Panc1 (cell line): ENCODE measurements at regions not wholly inside any gene's neighbourhood (a gene's known extent, or its start where the extent isn't known, plus 50 kb on each side); places are given as distances from the start of the nearest gene placed in this dataset.

Experiments
- ATAC-seq: fragments of 200-7000 bp; cut with Tn5 transposase; 2 replicates; pipeline ENCODE4 v1.9.1; 2020; ENCODE audit warnings: mild to moderate bottlenecking, moderate library complexity
- BruUV-seq: library from RNA; stranded (reverse); fragments of 400-500 nt; replicated peaks from 2 replicates; lab custom pipeline; 2021; lab: Mats Ljungman, UMichigan
- CTCF ChIA-PET: fragments of 300-600 bp; sonication (Branson Sonifier 250); formaldehyde crosslinking; loops from one replicate; lab custom pipeline; 2022; ENCODE audit warnings: antibody characterized with exemption; lab: Charles Lee
- POLR2A ChIA-PET: fragments of 300-600 bp; sonication (Branson Sonifier 250); formaldehyde crosslinking; loops from one replicate; lab custom pipeline; 2022; ENCODE audit warnings: antibody characterized with exemption; lab: Charles Lee
- DNase-seq: peaks from one replicate; pipeline ENCODE4 v3.0.0-alpha.2; 2010; ENCODE audit warnings: low read depth, low spot score
- H3K27ac ChIP-seq: 2 replicates; pipeline ENCODE4 v1.5.1; 2011; ENCODE audit warnings: mild to moderate bottlenecking, low read length, inconsistent platforms
- H3K27me3 ChIP-seq: fragments of 200-500 bp; sonication (Bioruptor generic); 2 replicates; pipeline ENCODE4 v1.6.0; 2014; ENCODE audit warnings: low read length, inconsistent platforms; ENCODE audit not compliant: control insufficient read depth, insufficient read depth
- H3K36me3 ChIP-seq: fragments of 200-500 bp; sonication (Bioruptor generic); 2 replicates; pipeline ENCODE4 v1.5.1; 2014; ENCODE audit warnings: inconsistent platforms, mild to moderate bottlenecking, low read length, moderate library complexity; ENCODE audit not compliant: control insufficient read depth, insufficient read depth
- H3K4me1 ChIP-seq: 2 replicates; pipeline ENCODE4 v1.5.1; 2011; ENCODE audit warnings: inconsistent platforms, mild to moderate bottlenecking, low read length, moderate library complexity; ENCODE audit not compliant: control insufficient read depth, insufficient read depth
- H3K4me3 ChIP-seq, 2 experiments: 2 replicates each; pipeline ENCODE4 v1.5.1; 2011 to 2012; ENCODE audit warnings: low read depth in 2 of 2, low read length in 2 of 2, mild to moderate bottlenecking in 2 of 2, inconsistent platforms in 1 of 2, moderate library complexity in 1 of 2
- H3K9me3 ChIP-seq: fragments of 200-500 bp; sonication (Bioruptor generic); 2 replicates; pipeline ENCODE4 v1.5.1; 2014; ENCODE audit warnings: low read depth, mild to moderate bottlenecking, inconsistent platforms, low read length, moderate library complexity; ENCODE audit not compliant: control insufficient read depth, insufficient read depth
- POLR2AphosphoS5 ChIP-seq: IDR thresholded peaks from 2 replicates; pipeline ENCODE4 v1.6.1; 2012; ENCODE audit warnings: mild to moderate bottlenecking, low read depth, low read length, moderate library complexity
- REST ChIP-seq, 2 experiments: IDR thresholded peaks; 2 replicates each; pipeline ENCODE4 v1.6.1; 2011 to 2012; ENCODE audit warnings: low read depth in 2 of 2, control low read depth in 1 of 2, low read length in 1 of 2, mild to moderate bottlenecking in 1 of 2, moderate library complexity in 1 of 2; ENCODE audit not compliant: insufficient read depth in 1 of 2
- SIN3A ChIP-seq: IDR thresholded peaks from 2 replicates; pipeline ENCODE4 v1.6.1; 2012; ENCODE audit warnings: low read depth, mild to moderate bottlenecking, low read length, moderate library complexity, borderline replicate concordance; ENCODE audit not compliant: insufficient read depth
- TCF7L2 ChIP-seq: IDR thresholded peaks from 2 replicates; pipeline ENCODE4 v1.6.1; 2011; ENCODE audit warnings: mild to moderate bottlenecking, low read depth, low read length, inconsistent platforms
- in situ Hi-C: cut with HindIII; loops from 2 replicates; pipeline ENCODE4 v1.10.0; 2016; ENCODE audit warnings: low sequenced_read_pairs, low pct_unique_long_range_greater_than_20kb
- intact Hi-C: fragments of 100-400 bp; cut with micrococcal nuclease; formaldehyde crosslinking; loops from one replicate; pipeline ENCODE4 v1.10.0; 2022; ENCODE audit not compliant: unreplicated experiment
- TF ChIP-seq, protein P1 (sequence below): fragments of 450-650 bp; IDR thresholded peaks from 2 replicates; pipeline ENCODE4 v1.5.1; 2017; ENCODE audit warnings: mild to moderate bottlenecking

DNA sequence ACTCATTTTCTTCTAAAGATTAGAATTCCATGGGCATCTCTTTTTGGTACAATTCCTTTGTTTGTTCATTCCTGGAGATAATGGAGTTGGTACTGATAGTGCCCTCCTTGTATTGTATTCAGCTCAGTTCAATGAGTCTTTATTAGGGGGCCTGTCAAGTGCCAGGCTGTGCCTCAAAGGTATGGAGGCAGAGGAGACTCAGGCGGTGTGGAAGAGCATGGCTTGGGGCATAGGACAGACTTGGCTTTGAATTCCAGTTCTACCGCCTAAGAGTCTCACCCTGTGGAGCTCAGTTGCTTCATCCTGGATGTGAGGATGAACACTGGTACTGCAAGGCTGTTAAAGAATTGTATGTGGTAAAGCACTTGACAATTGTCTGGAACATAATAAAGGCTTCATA lies 196.6 kb upstream of the IL12A start:
- in situ Hi-C loops (no loop called here), intact Hi-C loops (no loop called here)
- H3K27ac ChIP-seq = no peak overlapping the region

DNA sequence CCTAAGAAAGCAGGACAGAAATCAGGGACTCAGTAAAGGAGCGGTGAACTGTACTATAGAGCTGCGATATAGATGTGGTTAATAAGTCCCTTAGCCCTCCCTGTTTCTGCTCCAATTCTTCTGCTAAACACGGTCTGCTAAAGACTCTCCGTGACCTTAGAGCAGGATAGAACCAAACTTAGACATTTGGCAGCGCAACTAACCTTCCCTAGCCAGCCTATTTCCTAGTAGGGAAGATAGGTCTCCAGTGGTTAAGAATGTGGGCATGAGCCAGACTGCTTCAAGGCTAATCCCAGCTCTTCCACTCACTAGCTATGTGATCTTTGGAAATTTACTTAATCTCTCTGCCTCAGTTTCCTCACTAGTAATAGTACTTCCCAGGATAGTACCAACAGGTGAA lies 193.6 kb upstream of the IL12A start:
- no peak for TF ChIP-seq SIN3A
- TF ChIP-seq POLR2AphosphoS5 = no peak
- TF ChIP-seq, protein P1, sequence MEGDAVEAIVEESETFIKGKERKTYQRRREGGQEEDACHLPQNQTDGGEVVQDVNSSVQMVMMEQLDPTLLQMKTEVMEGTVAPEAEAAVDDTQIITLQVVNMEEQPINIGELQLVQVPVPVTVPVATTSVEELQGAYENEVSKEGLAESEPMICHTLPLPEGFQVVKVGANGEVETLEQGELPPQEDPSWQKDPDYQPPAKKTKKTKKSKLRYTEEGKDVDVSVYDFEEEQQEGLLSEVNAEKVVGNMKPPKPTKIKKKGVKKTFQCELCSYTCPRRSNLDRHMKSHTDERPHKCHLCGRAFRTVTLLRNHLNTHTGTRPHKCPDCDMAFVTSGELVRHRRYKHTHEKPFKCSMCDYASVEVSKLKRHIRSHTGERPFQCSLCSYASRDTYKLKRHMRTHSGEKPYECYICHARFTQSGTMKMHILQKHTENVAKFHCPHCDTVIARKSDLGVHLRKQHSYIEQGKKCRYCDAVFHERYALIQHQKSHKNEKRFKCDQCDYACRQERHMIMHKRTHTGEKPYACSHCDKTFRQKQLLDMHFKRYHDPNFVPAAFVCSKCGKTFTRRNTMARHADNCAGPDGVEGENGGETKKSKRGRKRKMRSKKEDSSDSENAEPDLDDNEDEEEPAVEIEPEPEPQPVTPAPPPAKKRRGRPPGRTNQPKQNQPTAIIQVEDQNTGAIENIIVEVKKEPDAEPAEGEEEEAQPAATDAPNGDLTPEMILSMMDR = no peak
- no peak for TF ChIP-seq TCF7L2
- no peak for TF ChIP-seq REST (IDR thresholded peaks at IDR 0.05; ENCODE audit: insufficient read depth in 1 of 2, low read depth in 2 of 2, low read length in 1 of 2)
- in situ Hi-C loops = no loop called here
- H3K27me3 ChIP-seq = no peaks in the 10 kb centered on the region
- no peaks in the 10 kb centered on the region for H3K9me3 ChIP-seq
- intact Hi-C loops = no loop called here
- no peak for DNase-seq
- ATAC-seq = no peak
- H3K4me3 ChIP-seq = no peak overlapping the region
- CTCF ChIA-PET = no interaction called here
- no peaks in the 10 kb centered on the region for H3K36me3 ChIP-seq
- POLR2A ChIA-PET = no interaction called here
- peaks cover 11% of the 10 kb centered on the region; the same call in 1 of the 2 replicates for H3K4me1 ChIP-seq
- no TSS peak for BruUV-seq
- no peak overlapping the region for H3K27ac ChIP-seq

More for the DNA sequence above, 196.6 kb upstream of the IL12A start:
- BruUV-seq = no TSS peak
- DNase-seq = no peak
- TF ChIP-seq SIN3A (no peak), TCF7L2 (no peak), REST (IDR thresholded peaks at IDR 0.05; ENCODE audit: insufficient read depth in 1 of 2, low read depth in 2 of 2, low read length in 1 of 2) (no peak), POLR2AphosphoS5 (no peak)
- TF ChIP-seq, protein P1 = no peak
- Histone ChIP-seq H3K4me1 (peaks cover 19% of the 10 kb centered on the region), H3K4me3 (no peak overlapping the region), H3K9me3 (no peaks in the 10 kb centered on the region), H3K36me3 (no peaks in the 10 kb centered on the region), H3K27me3 (no peaks in the 10 kb centered on the region)
- ATAC-seq = no peak
- ChIA-PET CTCF (no interaction called here), POLR2A (no interaction called here)
